ENCODE measurements at regions not wholly inside any gene's neighbourhood (a gene's known extent, or its start where the extent isn't known, plus 50 kb on each side); places are given as distances from the start of the nearest gene placed in this dataset.

GRCh38 chr17:21535686-21536375 lies 156.5 kb upstream of the KCNJ18 start:
- Histone ChIP-seq H3K9ac (replicated peaks in 1 of 4; ENCODE audit: extremely low read depth in 1 of 4, low read depth in 3 of 4, low read length in 3 of 4) (no peak overlapping the region), H3K4me1 (replicated peaks in 1 of 4; ENCODE audit: control insufficient read depth in 3 of 4, insufficient read depth in 4 of 4, low read length in 3 of 4) (no peaks in the 10 kb centered on the region), H2AFZ (ENCODE audit: low read length) (no peak overlapping the region), H4K8ac (ENCODE audit: extremely low read depth, insufficient read depth, low read length) (no peak overlapping the region), H2BK20ac (ENCODE audit: low read length) (no peak overlapping the region), H4K20me1 (replicated peaks in 1 of 2; ENCODE audit: control insufficient read depth in 1 of 2, insufficient read depth in 2 of 2, low read length in 2 of 2) (no peaks in the 10 kb centered on the region), H2BK5ac (ENCODE audit: low read depth, low read length) (no peak overlapping the region), H3K79me2 (ENCODE audit: control insufficient read depth in 1 of 2, insufficient read depth in 2 of 2, low read length in 2 of 2) (no peaks in the 10 kb centered on the region), H3K18ac (ENCODE audit: extremely low read depth, low read length) (no peak overlapping the region), H3K36me3 (ENCODE audit: control insufficient read depth in 2 of 4, insufficient read depth in 4 of 4, low read length in 3 of 4) (no peaks in the 10 kb centered on the region), H3K14ac (ENCODE audit: insufficient read length) (no peak overlapping the region), H3K23ac (ENCODE audit: insufficient read length) (no peak overlapping the region), H3K4me2 (ENCODE audit: insufficient read depth in 1 of 2, low read depth in 2 of 2, low read length in 2 of 2) (no peak overlapping the region), H3K79me1 (ENCODE audit: low read depth, low read length) (no peaks in the 10 kb centered on the region), H3K56ac (replicated peaks; ENCODE audit: insufficient read length, low read depth, low read length) (no peak overlapping the region), H3K4ac (replicated peaks; ENCODE audit: insufficient read length, low read depth, low read length) (no peak overlapping the region), H4K5ac (ENCODE audit: insufficient read length, low read depth, low read length) (no peak overlapping the region), H2BK12ac (ENCODE audit: low read depth, low read length) (no peak overlapping the region), H3K4me3 (ENCODE audit: extremely low read depth in 1 of 4, insufficient read depth in 2 of 4, low read depth in 3 of 4, low read length in 4 of 4) (no peak overlapping the region), H3K23me2 (ENCODE audit: low read depth, low read length) (no peaks in the 10 kb centered on the region; the same call in 1 of the 2 replicates), H4K91ac (replicated peaks; ENCODE audit: insufficient read length, low read length) (no peak overlapping the region), H3K27me3 (replicated peaks in 1 of 4; ENCODE audit: control insufficient read depth in 3 of 4, extremely low read depth in 1 of 4, insufficient read depth in 3 of 4, low read length in 3 of 4) (no peaks in the 10 kb centered on the region), H3K9me3 (ENCODE audit: insufficient read depth in 2 of 2, low read depth in 1 of 2, low read length in 1 of 2) (peaks cover 63% of the 10 kb centered on the region in 2 experiments), H2BK120ac (replicated peaks; ENCODE audit: low read depth, low read length) (no peak overlapping the region), H3K27ac (ENCODE audit: low read depth, low read length) (no peak overlapping the region), H2BK15ac (ENCODE audit: low read length) (no peak overlapping the region), H2AK5ac (ENCODE audit: low read depth, low read length) (no peak overlapping the region)
- FAIRE-seq (no peak), DNase-seq (ENCODE audit: low read depth in 1 of 2, low spot score in 2 of 2) (no peak)
- ChIA-PET POLR2A (ENCODE audit: partially characterized antibody) (no interaction called here), CTCF (ENCODE audit: partially characterized antibody) (no interaction called here)
- TF ChIP-seq KDM5A (IDR thresholded peaks at IDR 0.05; ENCODE audit: low read length) (no peak), KDM4A (IDR thresholded peaks at IDR 0.05; ENCODE audit: low read depth, low read length, severe bottlenecking) (no peak)
- 13% methylated on average over 1 of the region's 1 CpG; no CpG with 5 or more reads in 1 of the 2 experiments for WGBS, 2 experiments (ENCODE audit: extremely low coverage in 1 of 2, insufficient coverage in 1 of 2, insufficient read length in 1 of 2, insufficient replicate concordance in 2 of 2, low coverage in 1 of 2, low lambda C conversion rate in 2 of 2, missing lambda C conversion rate in 1 of 2)
